ENCODE measurements at regions not wholly inside any gene's neighbourhood (a gene's known extent, or its start where the extent isn't known, plus 50 kb on each side); places are given as distances from the start of the nearest gene placed in this dataset.

GRCh38 chr14:34058510-34058909, 107.6 kb upstream of the EGLN3 start:
- H3K9me3 ChIP-seq (ENCODE audit: control insufficient read depth in 1 of 2, insufficient read depth in 1 of 2, low read depth in 1 of 2, low read length in 2 of 2) = no peaks in the 10 kb centered on the region
- H3K9ac ChIP-seq (ENCODE audit: low read length) = no peak overlapping the region
- TF ChIP-seq TCF7L2 (IDR thresholded peaks at IDR 0.05; ENCODE audit: borderline replicate concordance, extremely low read depth, insufficient read depth, insufficient read length) = no peak
- TF ChIP-seq, protein P1, sequence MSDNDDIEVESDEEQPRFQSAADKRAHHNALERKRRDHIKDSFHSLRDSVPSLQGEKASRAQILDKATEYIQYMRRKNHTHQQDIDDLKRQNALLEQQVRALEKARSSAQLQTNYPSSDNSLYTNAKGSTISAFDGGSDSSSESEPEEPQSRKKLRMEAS (IDR thresholded peaks at IDR 0.05) = no peak
- no peak for TF ChIP-seq EZH2 (IDR thresholded peaks at IDR 0.05)
- no peak for TF ChIP-seq POLR2AphosphoS5 (IDR thresholded peaks at IDR 0.05; ENCODE audit: low read depth, low read length)
- no peak for TF ChIP-seq REST (IDR thresholded peaks at IDR 0.05; ENCODE audit: low read depth)
- no peak for TF ChIP-seq FOSL1 (IDR thresholded peaks at IDR 0.05; ENCODE audit: low read depth)
- TF ChIP-seq JUND (IDR thresholded peaks at IDR 0.05) = no peak
- TF ChIP-seq ZFX (IDR thresholded peaks at IDR 0.05) = no peak
- no peak for TF ChIP-seq SRF (IDR thresholded peaks at IDR 0.05; ENCODE audit: low read depth)
- TF ChIP-seq SP1 (IDR thresholded peaks at IDR 0.05; ENCODE audit: low read depth) = no peak
- TF ChIP-seq CEBPB (IDR thresholded peaks at IDR 0.05; ENCODE audit: low read depth) = no peak
- TF ChIP-seq ELF1 (IDR thresholded peaks at IDR 0.05; ENCODE audit: borderline replicate concordance, low read depth) = no peak
- TF ChIP-seq YY1 (IDR thresholded peaks at IDR 0.05; ENCODE audit: extremely low read depth, insufficient replicate concordance, low read depth, low read length) = no peak
- no peak for TF ChIP-seq POLR2A (IDR thresholded peaks at IDR 0.05; ENCODE audit: borderline replicate concordance, extremely low read depth, insufficient read depth, insufficient read length)
- no peak for TF ChIP-seq EGR1 (IDR thresholded peaks at IDR 0.05; ENCODE audit: low read depth)
- TF ChIP-seq CTCF (IDR thresholded peaks at IDR 0.05 in 2 of 3, conservative IDR thresholded peaks at IDR 0.05 in 1 of 3; ENCODE audit: borderline replicate concordance in 1 of 3, insufficient read depth in 1 of 3, low read depth in 2 of 3, low read length in 2 of 3) = no peak
- POLR2A ChIA-PET = interaction anchor here (1.1 kb wide), 1 partner anchor 12 kb away, joined by 4 read pairs; no protein-coding TSS in a partner anchor
- DNase-seq (ENCODE audit: low read depth, low spot score) = no peak
- H3K4me3 ChIP-seq (replicated peaks in 1 of 2; ENCODE audit: low read depth in 1 of 2, low read length in 2 of 2) = no peak overlapping the region
- H4K20me1 ChIP-seq (ENCODE audit: insufficient read depth) = no peaks in the 10 kb centered on the region
- H3K36me3 ChIP-seq (ENCODE audit: control insufficient read depth in 1 of 2, insufficient read depth in 2 of 2, low read length in 2 of 2) = no peaks in the 10 kb centered on the region
- no peaks in the 10 kb centered on the region for H3K79me2 ChIP-seq (ENCODE audit: insufficient read depth, low read length)
- intact Hi-C loops (cut with micrococcal nuclease) = no loop called here
- peak overlapping the region; percentile 75; the same call in 1 of the 2 replicates for H3K4me2 ChIP-seq (ENCODE audit: low read length)
- RAD21 ChIA-PET (ENCODE audit: low non-redundant PET in 1 of 2, low total read pairs in 2 of 2, uncharacterized antibody in 2 of 2, unreplicated experiment in 2 of 2) = no interaction called here
- no TSS peak for BruUV-seq (replicated peaks)
- no peaks in the 10 kb centered on the region for H3K27me3 ChIP-seq (ENCODE audit: insufficient read depth, low read length)
- no peak overlapping the region for H3K27ac ChIP-seq (ENCODE audit: low read depth, low read length)
- H3K9me2 ChIP-seq (ENCODE audit: insufficient read depth) = no peaks in the 10 kb centered on the region
- CTCF ChIA-PET = no interaction called here
- no peak overlapping the region for H2AFZ ChIP-seq (ENCODE audit: low read depth, low read length, poor library complexity, severe bottlenecking)
- ATAC-seq = no peak
- peaks cover 11 to 32% of the 10 kb centered on the region in 2 experiments; a peak in 3 of 4 replicates for H3K4me1 ChIP-seq (ENCODE audit: control insufficient read depth in 1 of 2, insufficient read depth in 2 of 2, low read length in 2 of 2)

All from HCT116 (cell line).